ENCODE measurements at regions not wholly inside any gene's neighbourhood (a gene's known extent, or its start where the extent isn't known, plus 50 kb on each side); places are given as distances from the start of the nearest gene placed in this dataset.

DNA sequence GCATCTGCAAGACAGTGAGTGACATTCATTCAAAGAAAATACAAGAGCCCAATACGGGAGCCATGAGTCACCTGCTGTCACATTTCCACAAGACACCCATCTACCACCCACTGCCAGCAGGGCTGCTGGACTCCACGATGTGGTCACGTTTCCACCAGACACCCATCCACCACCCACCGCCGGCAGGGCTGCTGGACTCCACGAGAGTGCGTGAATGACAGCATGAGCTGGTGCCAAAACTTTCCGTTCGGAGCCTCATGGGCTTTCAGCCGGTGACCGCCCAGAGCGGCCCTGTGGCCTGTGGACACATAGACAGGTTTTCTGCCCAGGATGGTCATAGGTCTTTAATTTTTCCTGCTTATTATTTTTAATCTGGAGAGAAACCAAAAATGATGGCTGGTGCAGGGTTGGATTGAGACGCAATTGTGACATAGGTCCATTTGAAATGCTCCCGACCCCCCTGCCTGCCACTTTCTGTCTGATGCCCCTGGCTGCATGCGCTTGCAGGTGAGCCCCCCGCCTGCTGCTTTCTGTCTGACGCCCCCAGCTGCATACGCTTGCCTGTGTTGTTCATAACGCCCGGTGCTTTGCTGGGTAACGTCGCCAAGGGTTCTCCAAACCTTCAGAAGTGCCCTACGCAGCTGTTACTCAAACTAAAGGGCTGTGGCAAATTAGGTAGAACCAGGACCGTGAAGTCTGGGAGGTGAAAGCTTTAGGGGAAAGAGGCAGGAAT lies 59.1 kb upstream of the SMOC2 start:
- no peak for DNase-seq
- CTCF ChIA-PET, result no interaction called here
- intact Hi-C loops (cut with micrococcal nuclease; ENCODE audit: unreplicated experiment), result no loop called here
- TF ChIP-seq, protein P1, sequence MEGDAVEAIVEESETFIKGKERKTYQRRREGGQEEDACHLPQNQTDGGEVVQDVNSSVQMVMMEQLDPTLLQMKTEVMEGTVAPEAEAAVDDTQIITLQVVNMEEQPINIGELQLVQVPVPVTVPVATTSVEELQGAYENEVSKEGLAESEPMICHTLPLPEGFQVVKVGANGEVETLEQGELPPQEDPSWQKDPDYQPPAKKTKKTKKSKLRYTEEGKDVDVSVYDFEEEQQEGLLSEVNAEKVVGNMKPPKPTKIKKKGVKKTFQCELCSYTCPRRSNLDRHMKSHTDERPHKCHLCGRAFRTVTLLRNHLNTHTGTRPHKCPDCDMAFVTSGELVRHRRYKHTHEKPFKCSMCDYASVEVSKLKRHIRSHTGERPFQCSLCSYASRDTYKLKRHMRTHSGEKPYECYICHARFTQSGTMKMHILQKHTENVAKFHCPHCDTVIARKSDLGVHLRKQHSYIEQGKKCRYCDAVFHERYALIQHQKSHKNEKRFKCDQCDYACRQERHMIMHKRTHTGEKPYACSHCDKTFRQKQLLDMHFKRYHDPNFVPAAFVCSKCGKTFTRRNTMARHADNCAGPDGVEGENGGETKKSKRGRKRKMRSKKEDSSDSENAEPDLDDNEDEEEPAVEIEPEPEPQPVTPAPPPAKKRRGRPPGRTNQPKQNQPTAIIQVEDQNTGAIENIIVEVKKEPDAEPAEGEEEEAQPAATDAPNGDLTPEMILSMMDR (IDR thresholded peaks at IDR 0.05; ENCODE audit: unreplicated experiment), result no peak
- H3K4me3 Mint-ChIP-seq (ENCODE audit: low read depth, unreplicated experiment), result no peak overlapping the region
- no TSS peak for BruUV-seq (replicated peaks)
- peaks cover 10% of the 10 kb centered on the region for H3K4me1 Mint-ChIP-seq (ENCODE audit: low read depth, unreplicated experiment)
- H3K27ac Mint-ChIP-seq (ENCODE audit: unreplicated experiment), result no peak overlapping the region
- peaks cover 9% of the 10 kb centered on the region for H3K36me3 Mint-ChIP-seq (ENCODE audit: insufficient read depth, unreplicated experiment)
- no peaks in the 10 kb centered on the region for H3K27me3 Mint-ChIP-seq (ENCODE audit: unreplicated experiment)
- H3K9me3 Mint-ChIP-seq (ENCODE audit: low read depth, unreplicated experiment), result peaks cover 6% of the 10 kb centered on the region

DNA sequence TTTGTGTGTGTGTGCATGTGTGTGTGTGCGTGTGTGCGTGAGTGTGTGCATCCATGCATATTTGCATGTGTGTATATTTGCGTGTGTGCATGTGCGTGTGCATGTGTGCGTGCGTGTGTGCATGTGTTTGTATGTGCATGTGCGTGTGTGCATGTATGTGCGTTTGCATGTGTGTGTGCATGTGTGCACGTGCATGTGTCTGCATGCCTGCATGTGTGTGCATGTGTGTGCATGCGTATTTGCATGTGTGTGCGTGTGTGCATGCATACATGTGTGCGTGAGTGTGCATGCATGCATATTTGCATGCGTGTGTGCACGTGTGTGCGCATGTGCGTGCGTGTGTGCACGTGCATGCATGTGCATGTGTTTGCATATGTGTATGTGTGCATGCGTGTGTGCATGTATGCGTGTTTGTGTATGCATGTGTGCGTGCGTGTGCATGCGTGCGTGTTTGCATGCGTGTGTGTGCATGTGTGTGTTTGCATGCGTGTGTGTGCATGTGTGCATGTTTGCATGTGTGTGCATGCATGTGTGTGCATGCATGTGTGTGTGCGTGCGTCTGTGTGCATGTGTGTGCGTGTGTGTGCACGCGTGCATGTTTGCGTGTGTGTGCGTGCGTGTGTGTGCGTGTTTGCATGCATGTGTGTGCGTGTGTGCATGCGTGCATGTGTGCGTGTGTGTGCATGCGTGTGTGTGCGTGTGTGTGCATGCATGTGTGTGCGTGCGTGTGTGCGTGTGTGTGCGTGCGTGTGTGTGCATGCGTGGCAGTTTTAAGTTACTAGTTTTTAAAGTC lies 57.7 kb upstream of the SMOC2 start:
- H3K9me3 Mint-ChIP-seq (ENCODE audit: low read depth, unreplicated experiment), result no peaks in the 10 kb centered on the region

DNA sequence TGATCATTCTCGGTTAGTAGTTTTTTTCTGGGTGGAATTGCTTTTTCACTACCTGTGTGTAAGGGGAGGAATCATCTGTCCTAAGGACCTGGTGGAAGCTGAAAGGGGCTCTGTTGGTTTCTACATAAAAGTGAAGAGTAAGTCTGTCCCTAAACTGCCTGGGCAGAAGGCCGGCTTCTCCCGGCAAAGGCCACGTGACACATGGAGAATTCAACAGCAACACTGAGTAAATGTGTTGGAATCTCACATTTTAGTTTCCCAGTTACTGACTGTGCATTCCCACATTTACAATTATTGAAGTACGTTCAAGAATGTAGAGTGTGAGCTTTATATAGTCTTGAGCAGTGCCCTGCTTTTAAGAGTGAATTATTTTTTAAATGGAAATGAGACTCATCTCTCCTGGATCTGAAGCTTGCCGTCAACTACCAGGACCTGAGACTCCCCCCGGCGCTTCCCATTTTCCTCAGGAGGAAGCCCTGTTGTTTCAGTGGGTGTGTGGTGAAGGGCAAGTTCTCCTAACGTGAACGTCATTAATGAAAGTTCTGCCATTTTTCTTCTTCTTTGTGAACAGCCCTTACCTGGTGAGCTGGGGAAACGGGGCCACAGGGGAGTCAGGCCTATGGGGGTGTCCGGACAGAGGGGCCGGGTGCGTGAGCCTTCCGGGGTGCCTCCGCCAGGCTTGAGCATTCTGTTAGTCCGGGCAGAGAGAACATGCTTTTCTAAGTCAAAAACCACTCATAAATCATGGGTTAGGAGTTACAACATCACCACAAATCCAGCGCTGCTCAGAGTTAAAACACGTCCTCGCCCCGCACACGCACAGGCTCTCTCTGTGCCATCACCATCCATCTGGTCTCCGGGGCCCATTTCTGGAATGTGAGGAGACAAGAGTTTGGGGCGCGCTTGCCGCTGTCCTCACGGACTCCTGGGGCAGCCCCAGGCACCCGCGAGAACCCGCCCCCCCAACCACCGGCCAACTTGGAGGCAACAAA lies 56.6 kb upstream of the SMOC2 start:
- TF ChIP-seq, protein P1 (IDR thresholded peaks at IDR 0.05; ENCODE audit: unreplicated experiment), result no peak
- CTCF ChIA-PET, result no interaction called here
- no peaks in the 10 kb centered on the region for H3K9me3 Mint-ChIP-seq (ENCODE audit: low read depth, unreplicated experiment)

More for the DNA sequence above, 57.7 kb upstream of the SMOC2 start:
- CTCF ChIA-PET, result no interaction called here
- intact Hi-C loops (cut with micrococcal nuclease; ENCODE audit: unreplicated experiment), result no loop called here
- no TSS peak for BruUV-seq (replicated peaks)
- Mint-ChIP-seq H3K27me3 (ENCODE audit: unreplicated experiment) (no peaks in the 10 kb centered on the region), H3K27ac (ENCODE audit: unreplicated experiment) (no peak overlapping the region), H3K4me3 (ENCODE audit: low read depth, unreplicated experiment) (no peak overlapping the region), H3K4me1 (ENCODE audit: low read depth, unreplicated experiment) (no peaks in the 10 kb centered on the region), H3K36me3 (ENCODE audit: insufficient read depth, unreplicated experiment) (peaks cover 7% of the 10 kb centered on the region)
- DNase-seq, result no peak
- TF ChIP-seq, protein P1 (IDR thresholded peaks at IDR 0.05; ENCODE audit: unreplicated experiment), result no peak

DNA sequence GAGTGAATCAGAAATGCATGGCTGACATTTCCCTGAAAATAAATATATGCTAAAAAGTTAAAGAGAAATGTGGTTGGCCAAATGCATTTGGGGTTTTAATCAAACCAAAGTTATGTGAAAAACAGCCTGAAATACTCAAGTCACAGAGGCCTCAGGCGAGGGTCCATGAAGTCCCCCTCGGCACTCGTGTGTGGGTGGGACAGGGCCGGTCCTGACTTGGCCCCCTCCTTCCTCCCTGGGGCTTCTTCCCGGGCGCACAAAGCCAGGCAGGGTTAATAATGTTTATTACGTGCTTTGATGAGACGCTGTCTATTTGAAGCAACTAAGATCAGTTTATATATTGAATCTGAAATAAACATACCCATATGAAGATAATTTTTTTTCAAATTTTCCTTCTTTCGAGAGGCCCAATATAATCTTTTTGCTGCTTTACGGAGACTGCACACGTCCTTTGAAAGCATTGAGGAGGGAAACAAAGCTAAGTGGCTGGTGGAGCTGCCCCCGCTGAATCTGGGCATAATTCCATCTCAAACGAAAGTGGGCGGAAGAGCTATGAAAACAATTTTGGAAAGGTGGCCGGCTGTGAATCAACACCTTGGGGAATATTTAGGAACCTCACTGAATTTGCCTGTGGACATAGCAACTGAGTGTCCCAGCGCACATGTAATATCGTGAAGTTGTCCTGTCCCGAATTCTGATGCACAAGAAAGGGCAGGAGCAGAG lies 55.8 kb upstream of the SMOC2 start:
- BruUV-seq (replicated peaks), result no TSS peak
- CTCF ChIA-PET, result no interaction called here
- H3K36me3 Mint-ChIP-seq (ENCODE audit: insufficient read depth, unreplicated experiment), result peaks cover 5% of the 10 kb centered on the region
- H3K9me3 Mint-ChIP-seq (ENCODE audit: low read depth, unreplicated experiment), result no peaks in the 10 kb centered on the region
- H3K27ac Mint-ChIP-seq (ENCODE audit: unreplicated experiment), result no peak overlapping the region
- no peak for DNase-seq
- TF ChIP-seq, protein P1 (IDR thresholded peaks at IDR 0.05; ENCODE audit: unreplicated experiment), result no peak
- no peak overlapping the region for H3K4me3 Mint-ChIP-seq (ENCODE audit: low read depth, unreplicated experiment)
- H3K27me3 Mint-ChIP-seq (ENCODE audit: unreplicated experiment), result no peaks in the 10 kb centered on the region
- intact Hi-C loops (cut with micrococcal nuclease; ENCODE audit: unreplicated experiment), result no loop called here
- peaks cover 3% of the 10 kb centered on the region for H3K4me1 Mint-ChIP-seq (ENCODE audit: low read depth, unreplicated experiment)

More for the DNA sequence above, 56.6 kb upstream of the SMOC2 start:
- no peak for DNase-seq
- Mint-ChIP-seq H3K27ac (ENCODE audit: unreplicated experiment) (no peak overlapping the region), H3K4me3 (ENCODE audit: low read depth, unreplicated experiment) (no peak overlapping the region), H3K36me3 (ENCODE audit: insufficient read depth, unreplicated experiment) (peaks cover 5% of the 10 kb centered on the region), H3K27me3 (ENCODE audit: unreplicated experiment) (no peaks in the 10 kb centered on the region), H3K4me1 (ENCODE audit: low read depth, unreplicated experiment) (no peaks in the 10 kb centered on the region)
- intact Hi-C loops (cut with micrococcal nuclease; ENCODE audit: unreplicated experiment), result no loop called here
- no TSS peak for BruUV-seq (replicated peaks)
